Neural progenitor cell (in vitro differentiated cells): ENCODE measurements at regions not wholly inside any gene's neighbourhood (a gene's known extent, or its start where the extent isn't known, plus 50 kb on each side); places are given as distances from the start of the nearest gene placed in this dataset.
A peak's percentile ranks its signal among the peaks of the same experiment; 100 is the strongest.

ENCODE experiments used
- DNase-seq: peaks from one replicate; pipeline ENCODE4 v3.0.0-alpha.2; 2016; ENCODE audit warnings: low spot score
- H2AFZ ChIP-seq: fragments of 200-600 bp; sonication (generic); replicated peaks from 2 replicates; pipeline ENCODE4 v1.6.1; 2016; ENCODE audit warnings: antibody characterized with exemption
- H3F3A ChIP-seq: fragments of 200-600 bp; sonication (generic); 2 replicates; pipeline ENCODE4 v1.6.1; 2016; ENCODE audit warnings: antibody characterized with exemption, low read depth
- H3K27ac ChIP-seq: fragments of 200-600 bp; sonication (generic); 2 replicates; pipeline ENCODE4 v1.5.1; 2016; ENCODE audit warnings: mild to moderate bottlenecking
- H3K27me3 ChIP-seq: fragments of 200-600 bp; sonication (generic); 2 replicates; pipeline ENCODE4 v1.6.1; 2016; ENCODE audit warnings: mild to moderate bottlenecking, moderate library complexity
- H3K36me3 ChIP-seq: fragments of 200-600 bp; sonication (generic); 2 replicates; pipeline ENCODE4 v1.5.1; 2016
- H3K4me1 ChIP-seq: fragments of 200-600 bp; sonication (generic); 2 replicates; pipeline ENCODE4 v1.6.1; 2016; ENCODE audit warnings: mixed run types
- H3K4me2 ChIP-seq: fragments of 200-600 bp; sonication (generic); 2 replicates; pipeline ENCODE4 v1.6.1; 2016
- H3K4me3 ChIP-seq: fragments of 200-600 bp; sonication (generic); 2 replicates; pipeline ENCODE4 v1.5.1; 2016
- H3K79me2 ChIP-seq: fragments of 200-600 bp; sonication (generic); 2 replicates; pipeline ENCODE4 v1.6.1; 2016; ENCODE audit warnings: low read depth
- H3K9ac ChIP-seq: fragments of 200-600 bp; sonication (generic); 2 replicates; pipeline ENCODE4 v1.6.1; 2016
- H3K9me3 ChIP-seq: fragments of 200-600 bp; sonication (generic); 2 replicates; pipeline ENCODE4 v1.5.1; 2016; ENCODE audit warnings: low read depth
- H4K20me1 ChIP-seq: fragments of 200-600 bp; sonication (generic); 2 replicates; pipeline ENCODE4 v1.6.1; 2016; ENCODE audit warnings: low read depth
- H3K27ac Mint-ChIP-seq: 3 replicates; pipeline ENCODE4 v1.8.0; 2021; ENCODE audit warnings: mixed read lengths
- H3K27me3 Mint-ChIP-seq: 2 replicates; pipeline ENCODE4 v1.8.0; 2022; ENCODE audit warnings: low read depth, mild to moderate bottlenecking, inconsistent platforms, moderate library complexity, mixed read lengths; ENCODE audit not compliant: insufficient read depth
- H3K36me3 Mint-ChIP-seq: 3 replicates; pipeline ENCODE4 v1.8.0; 2021; ENCODE audit warnings: mixed read lengths
- H3K4me1 Mint-ChIP-seq: 3 replicates; pipeline ENCODE4 v1.8.0; 2021; ENCODE audit warnings: mixed read lengths
- H3K4me3 Mint-ChIP-seq: 3 replicates; pipeline ENCODE4 v1.8.0; 2021; ENCODE audit warnings: mild to moderate bottlenecking, moderate library complexity, mixed read lengths
- H3K9me3 Mint-ChIP-seq: 3 replicates; pipeline ENCODE4 v1.8.0; 2020; ENCODE audit warnings: mixed read lengths
- CTCF ChIP-seq: fragments of 200-600 bp; sonication (generic); IDR thresholded peaks from 2 replicates; pipeline ENCODE4 v1.5.1; 2017; ENCODE audit warnings: antibody characterized with exemption, mild to moderate bottlenecking
- EZH2 ChIP-seq: fragments of 200-600 bp; sonication (generic); IDR thresholded peaks from 2 replicates; pipeline ENCODE4 v1.6.1; 2017; ENCODE audit warnings: antibody characterized with exemption, mild to moderate bottlenecking, moderate library complexity
- EZH2phosphoT487 ChIP-seq: fragments of 200-600 bp; sonication (generic); IDR thresholded peaks from 2 replicates; pipeline ENCODE4 v1.6.1; 2017; ENCODE audit warnings: antibody characterized with exemption

DNA sequence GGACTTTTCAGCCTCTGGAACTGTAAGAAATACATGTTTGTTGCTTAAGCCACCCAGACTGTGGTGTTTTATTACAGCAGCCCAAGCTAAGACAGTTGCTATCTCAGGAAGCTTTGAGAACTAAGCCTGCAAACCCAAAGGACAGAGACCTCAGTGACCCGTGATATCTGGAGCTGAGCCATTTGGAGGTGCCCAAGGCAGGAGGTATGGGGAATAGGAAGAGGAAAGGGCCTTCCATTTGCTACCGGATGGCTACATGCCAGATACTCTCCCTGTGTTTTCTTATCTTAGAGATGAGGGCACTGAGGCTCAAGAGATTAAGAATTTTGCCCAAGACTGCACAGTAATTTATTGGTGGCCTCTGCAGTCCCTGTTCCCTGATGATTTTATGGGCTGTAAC lies 622.1 kb upstream of the CDH5 start:
- TF ChIP-seq EZH2 (no peak), EZH2phosphoT487 (no peak), CTCF (no peak)
- no peaks in the 10 kb centered on the region for H4K20me1 ChIP-seq
- no peak for DNase-seq
- no peaks in the 10 kb centered on the region for H3F3A ChIP-seq
- H3K4me1 ChIP-seq = peaks cover 7% of the 10 kb centered on the region
- Mint-ChIP-seq H3K4me3 (no peak overlapping the region), H3K27me3 (peaks cover 10% of the 10 kb centered on the region), H3K36me3 (no peaks in the 10 kb centered on the region), H3K27ac (no peak overlapping the region), H3K9me3 (peaks cover 2% of the 10 kb centered on the region), H3K4me1 (peaks cover 19% of the 10 kb centered on the region)
- no peaks in the 10 kb centered on the region for H3K27me3 ChIP-seq
- H3K4me3 ChIP-seq = no peak overlapping the region
- H3K9ac ChIP-seq = no peak overlapping the region
- no peak overlapping the region for H3K27ac ChIP-seq
- H3K4me2 ChIP-seq = no peak overlapping the region
- no peaks in the 10 kb centered on the region for H3K36me3 ChIP-seq
- H3K9me3 ChIP-seq = no peaks in the 10 kb centered on the region
- H2AFZ ChIP-seq = no peak overlapping the region
- H3K79me2 ChIP-seq = no peaks in the 10 kb centered on the region

GRCh38 chr16:65743558-65743957 lies 621.7 kb upstream of the CDH11 start:
- Histone ChIP-seq H3K4me2 (no peak overlapping the region), H4K20me1 (no peaks in the 10 kb centered on the region), H3K27ac (no peak overlapping the region), H3K9ac (no peak overlapping the region), H2AFZ (no peak overlapping the region), H3K4me3 (no peak overlapping the region), H3K27me3 (no peaks in the 10 kb centered on the region), H3K79me2 (no peaks in the 10 kb centered on the region), H3F3A (peaks cover 2% of the 10 kb centered on the region), H3K36me3 (no peaks in the 10 kb centered on the region), H3K9me3 (no peaks in the 10 kb centered on the region), H3K4me1 (peaks cover under 1% of the 10 kb centered on the region)
- no peak for DNase-seq
- no peak for TF ChIP-seq CTCF
- TF ChIP-seq EZH2phosphoT487 = no peak
- TF ChIP-seq EZH2 = no peak
- H3K9me3 Mint-ChIP-seq = peaks cover 2% of the 10 kb centered on the region
- H3K36me3 Mint-ChIP-seq = no peaks in the 10 kb centered on the region
- no peak overlapping the region for H3K27ac Mint-ChIP-seq
- H3K27me3 Mint-ChIP-seq = peaks cover 10% of the 10 kb centered on the region
- H3K4me3 Mint-ChIP-seq = no peak overlapping the region
- H3K4me1 Mint-ChIP-seq = peaks cover 10% of the 10 kb centered on the region

- Histone ChIP-seq H3K4me3 (no peak overlapping the region), H3K4me1 (peaks cover 18% of the 10 kb centered on the region), H3K27ac (no peak overlapping the region), H3K4me2 (no peak overlapping the region), H4K20me1 (no peaks in the 10 kb centered on the region), H2AFZ (no peak overlapping the region), H3F3A (peaks cover 15% of the 10 kb centered on the region), H3K9me3 (no peaks in the 10 kb centered on the region), H3K9ac (no peak overlapping the region), H3K27me3 (no peaks in the 10 kb centered on the region), H3K36me3 (no peaks in the 10 kb centered on the region), H3K79me2 (no peaks in the 10 kb centered on the region)
- Mint-ChIP-seq H3K4me1 (peaks cover 18% of the 10 kb centered on the region), H3K27ac (no peak overlapping the region), H3K9me3 (peaks cover 2% of the 10 kb centered on the region), H3K36me3 (no peaks in the 10 kb centered on the region), H3K4me3 (no peak overlapping the region), H3K27me3 (peaks cover 8% of the 10 kb centered on the region)
- DNase-seq = no peak
- TF ChIP-seq CTCF (no peak), EZH2 (no peak), EZH2phosphoT487 (no peak)
Observed at GRCh38 chr16:65740711-65741110, 618.8 kb upstream of the CDH11 start.

DNA sequence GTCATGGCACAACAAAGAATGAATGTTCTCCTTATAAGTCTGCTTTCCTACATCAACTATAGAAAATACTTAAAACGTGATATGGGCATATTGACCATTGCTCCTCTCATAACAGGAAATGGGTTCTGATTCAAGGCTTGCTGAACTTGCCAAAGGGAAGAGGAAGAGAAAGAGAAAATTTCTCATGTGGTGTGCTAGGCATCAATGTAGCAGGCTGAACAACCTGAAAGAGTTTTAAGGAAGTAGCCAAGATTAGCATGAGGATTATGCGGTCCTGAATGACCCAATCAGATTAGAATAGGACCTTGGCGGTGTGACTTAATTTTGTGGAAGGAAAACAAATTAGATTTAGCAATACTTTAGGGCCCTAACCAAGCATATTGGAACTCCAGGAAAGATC lies 617.7 kb upstream of the CDH11 start:
- TF ChIP-seq CTCF = no peak
- TF ChIP-seq EZH2phosphoT487 = no peak
- TF ChIP-seq EZH2 = no peak
- Mint-ChIP-seq H3K4me3 (no peak overlapping the region), H3K9me3 (peaks cover 2% of the 10 kb centered on the region), H3K27ac (peak overlapping the region; percentile 28), H3K36me3 (no peaks in the 10 kb centered on the region), H3K27me3 (peaks cover 10% of the 10 kb centered on the region), H3K4me1 (peaks cover 18% of the 10 kb centered on the region)
- Histone ChIP-seq H3K36me3 (no peaks in the 10 kb centered on the region), H3K9me3 (no peaks in the 10 kb centered on the region), H3K79me2 (no peaks in the 10 kb centered on the region), H3K4me3 (no peak overlapping the region), H3K27ac (no peak overlapping the region), H2AFZ (no peak overlapping the region), H3F3A (peaks cover 15% of the 10 kb centered on the region), H3K27me3 (no peaks in the 10 kb centered on the region), H3K4me2 (no peak overlapping the region), H4K20me1 (no peaks in the 10 kb centered on the region), H3K9ac (no peak overlapping the region), H3K4me1 (peaks cover 18% of the 10 kb centered on the region)
- no peak for DNase-seq
